H1 (cell line): ENCODE measurements at regions not wholly inside any gene's neighbourhood (a gene's known extent, or its start where the extent isn't known, plus 50 kb on each side); places are given as distances from the start of the nearest gene placed in this dataset.

ENCODE experiments used
- CBX5 ChIP-seq: fragments of 300-800, 300-1000 bp; sonication (generic); IDR thresholded peaks from 2 replicates; pipeline ENCODE4 v1.7.1; 2016; ENCODE audit warnings: antibody characterized with exemption, low read length, low read depth
- CBX8 ChIP-seq: fragments of 300-800, 300-1000 bp; sonication (generic); IDR thresholded peaks from 2 replicates; pipeline ENCODE4 v1.7.1; 2016; ENCODE audit warnings: low read depth, low read length, borderline replicate concordance
- CHD7 ChIP-seq: fragments of 300-600 bp; sonication (generic); IDR thresholded peaks from 2 replicates; pipeline ENCODE4 v1.7.1; 2012; ENCODE audit warnings: low read length, moderate library complexity, mild to moderate bottlenecking, inconsistent platforms; ENCODE audit not compliant: insufficient replicate concordance
- EGR1 ChIP-seq: IDR thresholded peaks from 2 replicates; pipeline ENCODE4 v1.6.1; 2011; ENCODE audit warnings: low read depth, low read length, borderline replicate concordance
- GABPA ChIP-seq: IDR thresholded peaks from 2 replicates; pipeline ENCODE4 v1.6.1; 2011; ENCODE audit warnings: mild to moderate bottlenecking, low read length, moderate library complexity, borderline replicate concordance; ENCODE audit not compliant: insufficient read depth
- TAF1 ChIP-seq: IDR thresholded peaks from 2 replicates; pipeline ENCODE4 v1.6.1; 2011; ENCODE audit warnings: mild to moderate bottlenecking, low read depth, low read length
- USF2 ChIP-seq: IDR thresholded peaks from 2 replicates; pipeline ENCODE4 v1.6.1; 2011; ENCODE audit warnings: low read length, improper control_type of control experiment

GRCh38 chr1:29937356-29937755, 701.0 kb downstream of the PTPRU start (continued):
- TF ChIP-seq CHD7 (no peak), GABPA (no peak), CBX8 (no peak), TAF1 (no peak), EGR1 (no peak), USF2 (no peak), CBX5 (no peak)
- TF ChIP-seq, all 59 proteins: peak for 0
